Panc1 (cell line): ENCODE measurements at regions not wholly inside any gene's neighbourhood (a gene's known extent, or its start where the extent isn't known, plus 50 kb on each side); places are given as distances from the start of the nearest gene placed in this dataset.

ENCODE experiments used
- CTCF ChIP-seq: fragments of 450-650 bp; IDR thresholded peaks from 2 replicates; pipeline ENCODE4 v1.5.1; 2017; ENCODE audit warnings: mild to moderate bottlenecking
- POLR2AphosphoS5 ChIP-seq: IDR thresholded peaks from 2 replicates; pipeline ENCODE4 v1.6.1; 2012; ENCODE audit warnings: mild to moderate bottlenecking, low read depth, low read length, moderate library complexity

- TF ChIP-seq CTCF: no peak
- TF ChIP-seq POLR2AphosphoS5: no peak
These were observed 571.0 kb upstream of the EEF2KMT start for GRCh38 chr16:5668553-5668952.
